HG02840 (cell line): ENCODE measurements at regions not wholly inside any gene's neighbourhood (a gene's known extent, or its start where the extent isn't known, plus 50 kb on each side); places are given as distances from the start of the nearest gene placed in this dataset.
"Not testable (repeated sequence)": the region's sequence is repeated elsewhere in the genome, so short reads cannot be mapped to it uniquely, and the experiment has no call there.

Experiments used
- ATAC-seq: cut with Tn5 transposase; IDR thresholded peaks from one replicate; pipeline ENCODE4 v1.9.1; 2021; ENCODE audit warnings: mild to moderate bottlenecking, moderate library complexity, moderate number of reproducible peaks; ENCODE audit not compliant: unreplicated experiment, low FRiP score

GRCh38 chr4:19470001-19470400 is 781.7 kb upstream of the SLIT2 start:
- not testable (repeated sequence) for ATAC-seq

- no peak for ATAC-seq
These were observed 789.6 kb upstream of the SLIT2 start for GRCh38 chr4:19462117-19462516.

- ATAC-seq, result no peak
These were observed 795.7 kb upstream of the SLIT2 start for GRCh38 chr4:19455850-19456602.

GRCh38 chr4:19455196-19455595 is 796.5 kb upstream of the SLIT2 start:
- no peak for ATAC-seq

GRCh38 chr4:19438233-19438632 is 813.5 kb upstream of the SLIT2 start:
- no peak for ATAC-seq

- ATAC-seq, result no peak
These were observed 814.7 kb upstream of the SLIT2 start for GRCh38 chr4:19437008-19437407.

- no peak for ATAC-seq
These were observed 822.0 kb upstream of the SLIT2 start for GRCh38 chr4:19429684-19430083.

GRCh38 chr4:19425146-19425545 is 826.6 kb upstream of the SLIT2 start:
- ATAC-seq, result no peak

- ATAC-seq, result no peak
These were observed 834.4 kb upstream of the SLIT2 start for GRCh38 chr4:19417256-19417655.

GRCh38 chr4:19416146-19416545 is 835.6 kb upstream of the SLIT2 start:
- ATAC-seq, result no peak

- no peak for ATAC-seq
These were observed 843.2 kb upstream of the SLIT2 start for GRCh38 chr4:19408490-19408889.

- no peak for ATAC-seq
These were observed 844.9 kb upstream of the SLIT2 start for GRCh38 chr4:19406789-19407188.

GRCh38 chr4:19403786-19404370 is 847.8 kb upstream of the SLIT2 start:
- no peak for ATAC-seq

GRCh38 chr4:19402581-19403065 is 849.1 kb upstream of the SLIT2 start:
- no peak for ATAC-seq

GRCh38 chr4:19401301-19402080 is 850.2 kb upstream of the SLIT2 start:
- no peak for ATAC-seq

GRCh38 chr4:19400820-19401219 is 850.9 kb upstream of the SLIT2 start:
- ATAC-seq, result no peak

GRCh38 chr4:19399001-19399400 is 852.7 kb upstream of the SLIT2 start:
- no peak for ATAC-seq

GRCh38 chr4:19386786-19387185 is 864.9 kb upstream of the SLIT2 start:
- no peak for ATAC-seq

- no peak for ATAC-seq
These were observed 868.5 kb upstream of the SLIT2 start for GRCh38 chr4:19382993-19383756.

GRCh38 chr4:19381068-19381467 is 870.6 kb upstream of the SLIT2 start:
- ATAC-seq, result no peak

- no peak for ATAC-seq
These were observed 871.1 kb upstream of the SLIT2 start for GRCh38 chr4:19380600-19380999.
